MCF 10A (cell line): ENCODE measurements at regions not wholly inside any gene's neighbourhood (a gene's known extent, or its start where the extent isn't known, plus 50 kb on each side); places are given as distances from the start of the nearest gene placed in this dataset.

ENCODE experiments used
- BruUV-seq: library from RNA; stranded (reverse); fragments of 400-500 nt; replicated peaks from 2 replicates; lab custom pipeline; 2021; lab: Mats Ljungman, UMichigan
- CTCF ChIA-PET: fragments of 300-600 bp; sonication (Branson Sonifier 250); formaldehyde crosslinking; extraction: SDS; loops from one replicate; lab custom pipeline; 2021; ENCODE audit warnings: antibody characterized with exemption, inconsistent platforms; lab: Yijun Ruan, JAX
- POLR2A ChIA-PET: fragments of 300-600, 350-650 bp; sonication (Branson Sonifier 250); formaldehyde crosslinking; extraction: SDS; loops from one replicate; lab custom pipeline; 2020; ENCODE audit warnings: antibody characterized with exemption, inconsistent platforms; lab: Yijun Ruan, JAX
- DNase-seq: peaks from one replicate; pipeline ENCODE4 v3.0.0-alpha.2; 2018; ENCODE audit not compliant: unreplicated experiment
- H3K27ac Mint-ChIP-seq: one replicate; pipeline ENCODE4 v1.8.0; 2022; ENCODE audit warnings: mild to moderate bottlenecking, low read depth, mixed read lengths; ENCODE audit not compliant: unreplicated experiment
- H3K27me3 Mint-ChIP-seq: one replicate; pipeline ENCODE4 v1.8.0; 2022; ENCODE audit warnings: mixed read lengths; ENCODE audit not compliant: insufficient read depth, unreplicated experiment
- H3K36me3 Mint-ChIP-seq: one replicate; pipeline ENCODE4 v1.8.0; 2022; ENCODE audit warnings: mild to moderate bottlenecking, moderate library complexity, mixed read lengths; ENCODE audit not compliant: insufficient read depth, unreplicated experiment
- H3K4me1 Mint-ChIP-seq: one replicate; pipeline ENCODE4 v1.8.0; 2022; ENCODE audit warnings: mixed read lengths; ENCODE audit not compliant: insufficient read depth, unreplicated experiment
- H3K4me3 Mint-ChIP-seq: one replicate; pipeline ENCODE4 v1.8.0; 2022; ENCODE audit warnings: mild to moderate bottlenecking, moderate library complexity, mixed read lengths; ENCODE audit not compliant: unreplicated experiment
- H3K9me3 Mint-ChIP-seq: one replicate; pipeline ENCODE4 v1.8.0; 2022; ENCODE audit warnings: mixed read lengths; ENCODE audit not compliant: unreplicated experiment
- intact Hi-C: fragments of 100-400 bp; cut with micrococcal nuclease; formaldehyde crosslinking; loops from 2 replicates; pipeline ENCODE4 v1.14.1; 2022
- TF ChIP-seq, protein P1 (sequence below): fragments of 200-600 bp; IDR thresholded peaks from one replicate; pipeline ENCODE4 v1.8.0; 2022; ENCODE audit warnings: antibody characterized with exemption, mild to moderate bottlenecking; ENCODE audit not compliant: unreplicated experiment

GRCh38 chr14:25833341-25834126 is 764.3 kb downstream of the NOVA1 start:
- Mint-ChIP-seq H3K36me3 (no peaks in the 10 kb centered on the region), H3K9me3 (peaks cover 17% of the 10 kb centered on the region), H3K27me3 (no peaks in the 10 kb centered on the region), H3K27ac (no peak overlapping the region), H3K4me3 (no peak overlapping the region), H3K4me1 (no peaks in the 10 kb centered on the region)
- ChIA-PET CTCF (interaction anchor here (0.6 to 1.5 kb wide), 12 partner anchors 8 to 1149 kb away, joined by 3 to 5 read pairs (median 3); no protein-coding TSS in a partner anchor), POLR2A (no interaction called here)
- peak; percentile 8 for DNase-seq
- TF ChIP-seq, protein P1, sequence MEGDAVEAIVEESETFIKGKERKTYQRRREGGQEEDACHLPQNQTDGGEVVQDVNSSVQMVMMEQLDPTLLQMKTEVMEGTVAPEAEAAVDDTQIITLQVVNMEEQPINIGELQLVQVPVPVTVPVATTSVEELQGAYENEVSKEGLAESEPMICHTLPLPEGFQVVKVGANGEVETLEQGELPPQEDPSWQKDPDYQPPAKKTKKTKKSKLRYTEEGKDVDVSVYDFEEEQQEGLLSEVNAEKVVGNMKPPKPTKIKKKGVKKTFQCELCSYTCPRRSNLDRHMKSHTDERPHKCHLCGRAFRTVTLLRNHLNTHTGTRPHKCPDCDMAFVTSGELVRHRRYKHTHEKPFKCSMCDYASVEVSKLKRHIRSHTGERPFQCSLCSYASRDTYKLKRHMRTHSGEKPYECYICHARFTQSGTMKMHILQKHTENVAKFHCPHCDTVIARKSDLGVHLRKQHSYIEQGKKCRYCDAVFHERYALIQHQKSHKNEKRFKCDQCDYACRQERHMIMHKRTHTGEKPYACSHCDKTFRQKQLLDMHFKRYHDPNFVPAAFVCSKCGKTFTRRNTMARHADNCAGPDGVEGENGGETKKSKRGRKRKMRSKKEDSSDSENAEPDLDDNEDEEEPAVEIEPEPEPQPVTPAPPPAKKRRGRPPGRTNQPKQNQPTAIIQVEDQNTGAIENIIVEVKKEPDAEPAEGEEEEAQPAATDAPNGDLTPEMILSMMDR, result peak; percentile 29
- intact Hi-C loops, result no loop called here
- BruUV-seq, result no TSS peak

GRCh38 chr14:25832585-25832984 is 765.2 kb downstream of the NOVA1 start:
- Mint-ChIP-seq H3K27ac (no peak overlapping the region), H3K4me3 (no peak overlapping the region), H3K9me3 (peaks cover 8% of the 10 kb centered on the region), H3K4me1 (no peaks in the 10 kb centered on the region), H3K27me3 (no peaks in the 10 kb centered on the region), H3K36me3 (no peaks in the 10 kb centered on the region)
- DNase-seq, result no peak
- BruUV-seq, result no TSS peak
- intact Hi-C loops, result no loop called here
- CTCF ChIA-PET, result interaction anchor here (0.9 to 1.5 kb wide), 3 partner anchors 13 to 237 kb away, joined by 3 to 5 read pairs (median 3); no protein-coding TSS in a partner anchor
- TF ChIP-seq, protein P1, result no peak
- POLR2A ChIA-PET, result no interaction called here

- peaks cover 10% of the 10 kb centered on the region for H3K9me3 Mint-ChIP-seq
- H3K36me3 Mint-ChIP-seq, result no peaks in the 10 kb centered on the region
- ChIA-PET CTCF (no interaction called here), POLR2A (no interaction called here)
- H3K4me3 Mint-ChIP-seq, result no peak overlapping the region
- BruUV-seq, result no TSS peak
- TF ChIP-seq, protein P1, result no peak
- intact Hi-C loops, result no loop called here
- H3K4me1 Mint-ChIP-seq, result no peaks in the 10 kb centered on the region
- H3K27ac Mint-ChIP-seq, result no peak overlapping the region
- H3K27me3 Mint-ChIP-seq, result no peaks in the 10 kb centered on the region
- DNase-seq, result no peak
Measured at GRCh38 chr14:25828562-25828961, 769.3 kb downstream of the NOVA1 start.

GRCh38 chr14:25826105-25826504 is 771.7 kb downstream of the NOVA1 start:
- CTCF ChIA-PET, result interaction anchor here (0.6 kb wide), 1 partner anchor 7 kb away, joined by 3 read pairs; no protein-coding TSS in a partner anchor
- POLR2A ChIA-PET, result interaction anchor here (1.1 kb wide), 1 partner anchor 128 kb away, joined by 3 read pairs; no protein-coding TSS in a partner anchor
- no peaks in the 10 kb centered on the region for H3K36me3 Mint-ChIP-seq
- H3K27me3 Mint-ChIP-seq, result no peaks in the 10 kb centered on the region
- BruUV-seq, result no TSS peak
- H3K27ac Mint-ChIP-seq, result no peak overlapping the region
- H3K4me1 Mint-ChIP-seq, result no peaks in the 10 kb centered on the region
- TF ChIP-seq, protein P1, result no peak
- no peak overlapping the region for H3K4me3 Mint-ChIP-seq
- peaks cover 21% of the 10 kb centered on the region for H3K9me3 Mint-ChIP-seq
- intact Hi-C loops, result no loop called here
- no peak for DNase-seq
